Smooth muscle cell of the brain vasculature (primary cell): ENCODE measurements at regions not wholly inside any gene's neighbourhood (a gene's known extent, or its start where the extent isn't known, plus 50 kb on each side); places are given as distances from the start of the nearest gene placed in this dataset.
"Not testable (repeated sequence)": the region's sequence is repeated elsewhere in the genome, so short reads cannot be mapped to it uniquely, and the experiment has no call there.

Experiments used
- DNase-seq: peaks from one replicate; pipeline ENCODE4 v3.0.0-alpha.2; 2012; ENCODE audit warnings: low read depth, low spot score

GRCh38 chr21:28084951-28085350, 907.7 kb downstream of the LTN1 start:
- DNase-seq = no peak

- no peak for DNase-seq
These were observed 909.3 kb downstream of the LTN1 start for GRCh38 chr21:28083350-28083749.

GRCh38 chr21:28078126-28078525, 914.6 kb downstream of the LTN1 start:
- DNase-seq = no peak

GRCh38 chr21:28074676-28075075, 918.0 kb downstream of the LTN1 start:
- no peak for DNase-seq

- DNase-seq = no peak
These were observed 920.1 kb downstream of the LTN1 start for GRCh38 chr21:28072601-28073000.

- DNase-seq = peak; percentile 3
These were observed 923.2 kb downstream of the LTN1 start for GRCh38 chr21:28069450-28069923.

- no peak for DNase-seq
These were observed 924.0 kb downstream of the LTN1 start for GRCh38 chr21:28068455-28069358.

GRCh38 chr21:28066596-28067387, 925.9 kb downstream of the LTN1 start:
- DNase-seq = no peak

- no peak for DNase-seq
These were observed 926.6 kb downstream of the LTN1 start for GRCh38 chr21:28066076-28066475.

- DNase-seq = no peak
These were observed 929.1 kb downstream of the LTN1 start for GRCh38 chr21:28063241-28064216.

GRCh38 chr21:28052956-28053355, 939.7 kb downstream of the LTN1 start:
- DNase-seq = not testable (repeated sequence)

GRCh38 chr21:28051649-28052048, 941.0 kb downstream of the LTN1 start:
- not testable (repeated sequence) for DNase-seq

- not testable (repeated sequence) for DNase-seq
These were observed 957.0 kb downstream of the LTN1 start for GRCh38 chr21:28035692-28036091.

GRCh38 chr21:28034916-28035315, 957.8 kb downstream of the LTN1 start:
- not testable (repeated sequence) for DNase-seq

- DNase-seq = not testable (repeated sequence)
These were observed 958.3 kb downstream of the LTN1 start for GRCh38 chr21:28034334-28034733.

GRCh38 chr21:28032652-28033051, 960.0 kb downstream of the LTN1 start:
- DNase-seq = not testable (repeated sequence)

- not testable (repeated sequence) for DNase-seq
These were observed 961.6 kb downstream of the LTN1 start for GRCh38 chr21:28031066-28031465.

- DNase-seq = no peak
These were observed 967.6 kb downstream of the LTN1 start for GRCh38 chr21:28025111-28025510.

GRCh38 chr21:28018741-28019669, 973.7 kb downstream of the LTN1 start:
- no peak for DNase-seq

- DNase-seq = no peak
These were observed 974.5 kb downstream of the LTN1 start for GRCh38 chr21:28018213-28018612.
